Limb (tissue), 2 donors: ENCODE measurements at regions not wholly inside any gene's neighbourhood (a gene's known extent, or its start where the extent isn't known, plus 50 kb on each side); places are given as distances from the start of the nearest gene placed in this dataset.

Experiments used
- DNase-seq, 2 donors: peaks; one replicate each; pipeline ENCODE4 v3.0.0-alpha.2; 2016; ENCODE audit errors: extremely low spot score in 2 of 2

DNA sequence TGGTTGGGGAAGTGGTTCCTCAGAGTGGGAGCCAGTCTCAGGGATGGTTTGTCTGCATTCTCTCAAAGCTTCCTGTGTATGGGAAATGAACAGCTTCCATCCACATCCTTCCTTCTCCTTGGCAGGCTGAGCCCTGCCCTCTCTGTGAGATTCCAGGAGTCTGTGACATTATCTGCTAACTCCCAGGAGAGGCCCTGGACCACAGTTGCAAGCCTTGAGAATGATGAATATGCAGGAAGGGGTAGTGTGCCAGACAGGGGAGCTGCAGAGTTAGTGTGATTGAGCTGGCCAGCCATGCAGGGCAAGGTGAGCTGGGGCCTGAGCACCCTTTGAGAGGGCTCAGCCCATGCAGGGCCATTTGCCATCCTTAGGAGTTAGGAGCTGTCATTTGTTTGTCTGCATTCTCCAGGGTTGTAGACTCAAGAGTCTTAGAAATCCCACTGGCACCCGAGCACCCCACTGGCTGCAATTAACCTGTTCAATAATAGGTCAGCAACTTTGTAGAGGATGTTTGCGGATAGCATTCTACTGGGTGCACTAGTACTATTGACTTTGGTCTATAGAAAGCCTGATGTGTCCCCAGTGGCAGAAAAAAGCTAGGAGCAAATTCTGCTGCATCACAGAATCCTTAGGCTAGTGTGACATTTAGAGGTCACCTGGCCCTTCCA lies 299.0 kb upstream of the CADM1 start:
- DNase-seq: no peak

DNA sequence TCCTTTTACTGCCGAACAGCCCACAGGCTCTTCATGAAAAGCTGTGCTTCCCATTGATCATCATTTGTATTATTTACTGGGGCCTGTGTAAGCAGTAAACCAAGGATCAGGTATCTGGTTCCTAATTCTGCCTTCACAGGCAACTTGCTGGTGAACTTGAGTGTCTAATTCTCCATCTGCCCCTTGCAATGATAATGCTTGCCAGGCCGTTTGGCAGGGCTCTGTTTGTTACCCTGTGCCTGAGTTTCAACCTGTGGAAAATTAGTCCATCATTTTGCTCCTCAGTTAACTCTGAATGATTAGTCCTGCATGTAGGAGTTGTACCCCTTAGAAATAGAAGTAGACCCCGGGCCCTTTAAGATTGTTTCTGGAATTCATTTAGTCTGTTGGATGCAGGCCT lies 298.4 kb upstream of the CADM1 start:
- DNase-seq: no peak

- no peak for DNase-seq
These were observed 288.7 kb upstream of the CADM1 start for GRCh38 chr11:115792903-115793302.

DNA sequence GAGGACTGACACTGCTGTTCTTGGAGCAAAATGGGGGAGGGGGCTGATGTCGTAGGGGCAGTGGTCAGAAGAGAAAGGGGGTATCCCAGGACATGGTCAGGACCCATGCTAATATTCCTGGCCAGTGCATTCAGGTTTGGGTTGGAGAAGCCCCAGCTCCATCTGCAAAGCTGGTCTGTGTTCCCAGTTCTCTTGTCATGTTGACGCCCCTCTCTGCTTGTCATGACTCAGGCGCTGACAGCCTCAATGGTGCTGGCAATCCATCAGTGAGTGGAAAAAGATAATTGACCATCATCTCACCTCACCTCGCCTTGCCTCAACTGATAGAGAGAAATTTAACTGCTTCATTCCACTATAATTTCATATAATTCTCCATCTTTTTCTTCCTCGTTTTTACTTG lies 283.1 kb upstream of the CADM1 start:
- no peak for DNase-seq

GRCh38 chr11:115784796-115785521 lies 280.7 kb upstream of the CADM1 start:
- peak in 1 of 2 donors; percentile 40 for DNase-seq

DNA sequence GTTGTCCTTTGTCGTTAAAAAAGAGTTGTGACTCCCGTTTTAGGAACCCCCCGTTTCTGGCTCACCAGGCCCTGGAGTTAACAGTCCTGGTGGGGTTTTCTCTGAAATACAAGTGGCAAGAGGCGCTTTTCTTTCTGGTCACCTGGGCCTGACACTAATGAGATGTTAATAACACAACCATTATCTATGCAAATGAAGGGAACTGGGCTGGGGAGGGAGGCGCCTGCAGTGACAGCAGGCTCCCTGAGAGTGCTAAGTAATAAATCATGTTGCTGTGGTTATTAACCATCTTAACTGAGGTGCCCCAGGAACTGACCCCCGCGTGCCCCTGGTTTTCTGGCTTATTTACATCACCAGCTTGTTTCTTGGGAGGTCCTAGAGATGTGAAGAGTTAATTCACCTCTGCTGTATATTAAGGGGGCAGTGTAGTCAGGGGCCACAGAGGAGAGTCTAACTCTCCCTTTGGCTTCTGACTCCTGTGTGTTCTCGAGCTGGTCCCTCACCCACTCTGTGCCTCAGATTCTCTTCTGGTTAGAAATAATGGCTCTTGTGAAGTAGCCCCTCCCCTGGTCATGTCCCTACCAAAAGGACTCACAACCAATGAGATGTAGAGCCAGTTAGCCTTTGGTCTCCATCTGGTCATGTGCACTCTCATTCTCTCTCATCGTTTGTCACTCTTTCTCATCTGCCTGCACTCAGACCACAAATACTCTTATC lies 276.6 kb upstream of the CADM1 start:
- no peak for DNase-seq

GRCh38 chr11:115778928-115779650 lies 274.9 kb upstream of the CADM1 start:
- no peak for DNase-seq

DNA sequence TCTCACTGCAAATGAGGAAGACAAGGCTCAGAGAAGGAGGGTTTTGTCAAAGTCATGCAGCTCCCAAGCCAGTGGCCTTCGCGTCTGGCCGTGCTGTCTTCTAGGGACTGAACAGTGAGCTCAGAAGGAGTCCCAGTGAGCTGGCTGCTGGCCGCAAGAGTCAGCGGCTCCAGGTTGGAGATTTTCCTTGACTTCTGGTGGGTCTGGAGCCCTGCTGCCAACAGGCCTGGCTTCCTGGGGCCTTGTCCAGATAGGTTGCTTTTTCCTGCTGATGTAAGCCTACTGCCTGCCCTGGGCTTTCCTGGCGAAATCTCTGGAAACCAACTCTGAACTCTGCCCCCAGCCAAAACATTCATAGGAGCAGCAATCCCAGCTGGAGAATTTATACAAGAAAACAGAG lies 272.7 kb upstream of the CADM1 start:
- DNase-seq: no peak

DNA sequence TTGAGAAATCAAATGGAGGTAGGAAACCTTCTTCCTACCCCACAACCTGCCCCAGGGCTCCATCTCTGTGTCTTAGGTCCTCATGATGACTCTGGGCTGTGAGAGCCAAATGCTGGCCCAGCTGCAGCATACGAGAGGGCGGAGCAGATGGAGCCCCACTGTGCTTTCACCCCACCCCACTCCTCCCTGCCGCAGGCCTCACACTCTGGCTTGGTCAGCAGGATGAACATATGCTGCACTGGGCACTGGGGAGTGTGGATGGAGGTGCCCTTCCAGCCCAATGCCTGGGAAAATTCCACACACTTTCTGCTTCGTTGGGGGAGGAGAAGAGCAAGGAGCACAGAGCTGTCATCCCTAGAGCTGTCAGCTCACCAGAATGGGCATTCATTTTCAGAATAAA lies 271.6 kb upstream of the CADM1 start:
- no peak for DNase-seq

DNA sequence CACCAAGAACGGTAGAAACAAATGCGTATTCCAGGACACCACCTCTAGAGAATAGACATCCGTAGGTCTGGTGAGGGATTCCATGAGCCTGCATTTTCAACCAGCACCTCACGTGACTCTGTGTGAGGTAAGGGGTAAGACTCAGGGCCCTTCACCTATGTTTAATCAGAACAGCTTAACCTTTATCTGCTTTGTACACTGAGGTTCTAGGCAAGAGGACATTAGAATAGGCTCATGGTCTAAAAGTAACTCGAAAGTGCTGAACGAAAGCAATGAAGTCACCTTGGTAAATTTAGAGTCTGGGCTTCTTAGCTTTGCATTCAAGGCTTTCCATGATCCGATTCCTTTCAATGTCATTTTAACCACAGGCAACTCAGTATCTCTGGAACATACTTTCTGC lies 270.5 kb upstream of the CADM1 start:
- DNase-seq: no peak

DNA sequence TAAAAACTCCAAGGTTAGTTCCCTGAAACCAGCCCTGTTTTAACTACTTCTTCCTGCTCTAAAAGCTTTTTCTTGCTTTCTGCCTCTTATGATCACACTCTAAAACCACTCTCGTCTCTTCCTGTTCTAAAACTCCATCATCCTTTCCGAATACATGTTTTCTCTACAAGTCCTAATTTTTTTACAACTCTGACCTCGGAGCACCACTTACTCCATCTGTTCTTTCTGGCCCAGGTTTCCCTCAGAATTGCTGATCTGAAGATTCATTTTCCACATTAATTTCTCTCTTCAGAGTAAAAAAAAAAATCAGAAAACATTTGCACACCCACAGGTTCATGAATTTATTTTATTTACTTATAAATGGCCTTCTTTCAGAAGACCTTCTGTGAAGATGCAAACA lies 265.7 kb upstream of the CADM1 start:
- DNase-seq: no peak

GRCh38 chr11:115767883-115768282 lies 263.7 kb upstream of the CADM1 start:
- DNase-seq: no peak

DNA sequence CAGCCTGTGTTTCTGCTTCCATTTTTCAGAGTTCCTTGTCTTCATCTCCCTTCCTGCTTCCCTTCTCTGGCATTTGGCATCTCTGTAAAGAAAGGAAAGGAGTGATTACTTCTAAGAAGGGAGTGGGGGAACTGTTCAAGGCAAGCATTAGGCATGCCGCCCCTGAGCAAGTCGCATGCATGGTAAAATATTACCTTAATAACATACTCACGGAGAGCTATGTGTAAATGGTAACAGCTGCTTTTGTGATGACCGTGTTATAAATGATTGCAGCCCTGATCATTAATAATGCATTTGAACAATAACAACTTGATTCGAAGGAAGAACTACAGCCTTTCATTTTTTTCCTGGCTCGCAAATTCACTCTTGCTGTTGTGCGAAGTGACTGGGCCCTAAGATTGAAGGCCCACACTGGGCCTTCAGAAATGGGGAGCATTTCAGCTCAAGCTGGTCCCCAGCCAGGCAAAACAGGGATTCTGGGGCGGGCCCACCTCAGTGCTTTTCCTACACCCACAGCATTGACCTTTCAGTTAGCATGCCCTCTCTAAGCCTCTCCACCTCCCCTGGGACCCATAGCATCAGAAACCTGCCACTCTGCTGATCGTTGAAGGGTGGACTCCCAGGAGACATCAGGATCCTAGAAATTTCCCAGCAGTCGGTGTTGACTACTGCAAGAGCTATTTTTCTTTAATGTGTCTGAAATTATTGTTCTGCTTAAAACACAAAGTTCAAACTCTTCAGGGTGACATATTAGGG lies 263.0 kb upstream of the CADM1 start:
- no peak for DNase-seq

DNA sequence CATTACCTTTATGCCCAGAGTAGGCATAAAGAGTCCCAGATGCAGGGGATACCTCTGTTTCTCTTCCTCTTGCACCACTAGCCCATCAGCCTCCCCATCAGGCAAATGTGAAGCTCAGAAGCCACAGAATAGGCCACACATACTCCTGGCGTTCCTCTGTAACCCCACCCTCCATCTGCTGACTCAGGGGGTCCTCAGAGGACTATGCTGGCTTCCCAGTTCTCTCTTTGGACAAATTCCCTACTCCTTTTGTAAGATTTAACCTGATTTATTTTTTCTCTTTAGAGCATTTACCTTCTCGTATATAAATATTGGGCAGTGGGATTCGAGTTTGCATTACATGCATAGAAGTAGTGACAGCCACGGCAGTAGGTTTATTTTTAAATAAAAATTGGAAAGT lies 262.3 kb upstream of the CADM1 start:
- no peak for DNase-seq

- no peak for DNase-seq
These were observed 261.6 kb upstream of the CADM1 start for GRCh38 chr11:115765803-115766239.

DNA sequence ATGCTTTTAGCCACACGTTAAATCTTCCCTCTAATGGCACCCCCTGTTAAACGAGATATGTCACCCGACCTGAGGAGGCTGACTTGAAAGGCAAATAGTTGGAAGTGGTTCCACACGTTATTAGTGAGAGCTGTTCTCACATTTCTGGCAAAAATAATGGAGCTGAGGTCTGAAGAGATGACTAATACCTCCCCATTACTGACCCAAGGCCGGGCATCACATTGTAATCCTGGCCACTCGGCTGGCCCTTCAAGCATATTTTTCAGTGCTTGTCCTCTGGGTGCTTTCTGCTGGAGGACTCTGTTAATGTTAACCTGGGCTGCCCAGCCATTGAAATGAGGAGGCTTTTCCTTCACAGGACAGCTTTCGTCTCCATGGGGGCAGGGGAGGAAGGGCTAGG lies 260.0 kb upstream of the CADM1 start:
- no peak for DNase-seq

- no peak for DNase-seq
These were observed 257.6 kb upstream of the CADM1 start for GRCh38 chr11:115761817-115762216.

- no peak for DNase-seq
These were observed 257.1 kb upstream of the CADM1 start for GRCh38 chr11:115761348-115761747.

DNA sequence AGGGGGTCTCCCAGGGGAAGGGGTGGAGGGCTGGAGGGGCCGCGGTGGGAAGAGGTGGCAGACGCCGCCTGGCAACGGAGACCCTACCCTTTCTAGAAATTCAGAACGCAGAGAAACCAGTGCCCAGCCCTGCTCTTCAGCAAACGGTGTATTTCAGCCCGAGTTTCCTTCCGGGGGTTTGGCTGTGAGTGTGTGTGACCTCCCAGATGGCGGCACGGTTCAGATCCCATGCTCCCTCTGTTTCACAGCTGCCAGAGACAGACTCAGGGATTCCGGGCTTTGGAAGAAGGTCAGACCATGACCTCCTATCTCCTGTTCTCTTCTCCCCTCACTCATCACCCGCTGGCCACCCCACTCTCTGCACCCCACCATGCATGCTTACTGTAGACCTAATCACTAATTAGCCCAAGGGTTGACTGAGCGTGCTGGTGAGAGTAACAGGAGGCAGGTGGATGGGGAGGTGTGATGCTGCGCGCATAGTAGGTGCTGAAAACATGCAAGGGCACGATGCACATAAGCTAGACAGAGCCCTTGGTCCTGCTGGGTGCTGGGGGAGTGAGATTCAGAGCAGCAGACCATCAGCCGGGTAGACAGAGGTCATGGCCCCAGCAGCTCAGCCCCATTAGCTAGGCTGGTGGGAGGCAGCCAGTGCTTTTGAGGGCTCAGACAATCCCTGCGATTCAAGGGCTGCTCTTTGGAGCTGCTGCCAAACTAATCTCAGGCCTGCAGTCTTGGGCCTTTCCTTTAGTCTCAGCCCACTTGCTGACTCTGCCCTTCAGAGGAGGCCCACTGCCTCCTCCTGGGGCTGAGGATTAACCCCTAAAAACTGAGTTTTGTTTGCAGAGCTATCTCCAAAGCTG lies 256.5 kb upstream of the CADM1 start:
- no peak for DNase-seq
